ENCODE measurements at regions not wholly inside any gene's neighbourhood (a gene's known extent, or its start where the extent isn't known, plus 50 kb on each side); places are given as distances from the start of the nearest gene placed in this dataset.

DNA sequence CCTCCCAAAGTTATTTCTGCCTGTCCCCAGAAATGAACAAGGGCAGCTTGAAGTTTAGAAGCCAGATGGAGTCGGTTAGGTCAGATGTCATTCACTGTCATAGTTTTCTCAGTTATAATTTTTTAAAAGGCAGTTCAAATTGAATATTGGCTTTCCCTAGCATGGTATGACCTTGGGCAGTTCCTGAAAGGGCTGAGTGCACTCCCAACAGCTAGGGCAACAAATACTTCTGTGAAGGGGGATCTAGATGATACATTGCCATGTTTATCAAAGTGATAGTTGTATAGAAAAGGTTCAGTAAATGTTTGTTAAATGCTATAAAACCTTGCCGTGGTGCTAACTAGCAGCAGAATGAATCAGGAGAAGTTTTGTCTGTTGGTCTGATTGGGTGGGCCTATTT lies 938.1 kb upstream of the GRIA3 start:
- no peaks in the 10 kb centered on the region for H3K36me3 ChIP-seq (ENCODE audit: control insufficient read depth in 2 of 2, extremely low read depth in 1 of 2, insufficient read depth in 2 of 2, low read length in 2 of 2)
- no peaks in the 10 kb centered on the region for H3K4me1 ChIP-seq (ENCODE audit: control insufficient read depth, extremely low read depth, insufficient read depth, low read length)
- H3K27ac ChIP-seq (ENCODE audit: control insufficient read depth, insufficient read depth, low read length), result no peak overlapping the region
- no peaks in the 10 kb centered on the region for H4K20me1 ChIP-seq (ENCODE audit: control insufficient read depth, extremely low read depth, insufficient read depth, low read length)
- H3K9me3 ChIP-seq (ENCODE audit: control insufficient read depth, low read depth, low read length), result no peaks in the 10 kb centered on the region
- no peak overlapping the region for H2AFZ ChIP-seq (ENCODE audit: control insufficient read depth, low read length)
- no peaks in the 10 kb centered on the region for H3K9me1 ChIP-seq (ENCODE audit: control insufficient read depth, extremely low read depth, insufficient read depth, low read length)
- no peak overlapping the region for H3K4me3 ChIP-seq (ENCODE audit: control insufficient read depth in 2 of 3, extremely low read depth in 1 of 3, insufficient read depth in 2 of 3, low read depth in 1 of 3, low read length in 3 of 3)
- no peak for TF ChIP-seq EZH2 (IDR thresholded peaks at IDR 0.05; ENCODE audit: low read length)
- TF ChIP-seq, protein P1, sequence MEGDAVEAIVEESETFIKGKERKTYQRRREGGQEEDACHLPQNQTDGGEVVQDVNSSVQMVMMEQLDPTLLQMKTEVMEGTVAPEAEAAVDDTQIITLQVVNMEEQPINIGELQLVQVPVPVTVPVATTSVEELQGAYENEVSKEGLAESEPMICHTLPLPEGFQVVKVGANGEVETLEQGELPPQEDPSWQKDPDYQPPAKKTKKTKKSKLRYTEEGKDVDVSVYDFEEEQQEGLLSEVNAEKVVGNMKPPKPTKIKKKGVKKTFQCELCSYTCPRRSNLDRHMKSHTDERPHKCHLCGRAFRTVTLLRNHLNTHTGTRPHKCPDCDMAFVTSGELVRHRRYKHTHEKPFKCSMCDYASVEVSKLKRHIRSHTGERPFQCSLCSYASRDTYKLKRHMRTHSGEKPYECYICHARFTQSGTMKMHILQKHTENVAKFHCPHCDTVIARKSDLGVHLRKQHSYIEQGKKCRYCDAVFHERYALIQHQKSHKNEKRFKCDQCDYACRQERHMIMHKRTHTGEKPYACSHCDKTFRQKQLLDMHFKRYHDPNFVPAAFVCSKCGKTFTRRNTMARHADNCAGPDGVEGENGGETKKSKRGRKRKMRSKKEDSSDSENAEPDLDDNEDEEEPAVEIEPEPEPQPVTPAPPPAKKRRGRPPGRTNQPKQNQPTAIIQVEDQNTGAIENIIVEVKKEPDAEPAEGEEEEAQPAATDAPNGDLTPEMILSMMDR (optimal IDR thresholded peaks at IDR 0.05 in 1 of 3, IDR thresholded peaks at IDR 0.05 in 1 of 3, conservative IDR thresholded peaks at IDR 0.05 in 1 of 3; ENCODE audit: extremely low read depth in 1 of 3, insufficient read depth in 2 of 3, low read length in 3 of 3), result no peak
- H3K9ac ChIP-seq (ENCODE audit: control insufficient read depth, extremely low read depth, insufficient read depth, low read length), result no peak overlapping the region
- no peak overlapping the region for H3K4me2 ChIP-seq (ENCODE audit: control insufficient read depth, extremely low read depth, insufficient read depth, low read depth, low read length)
- FAIRE-seq (no peak), DNase-seq (ENCODE audit: low read depth, low spot score) (no peak)
- dilution Hi-C loops (cut with MboI; ENCODE audit: extremely low pct_ligation_motif_present, low sequenced_read_pairs), result no loop called here
- no peaks in the 10 kb centered on the region for H3K27me3 ChIP-seq (ENCODE audit: control insufficient read depth, extremely low read depth, insufficient read depth, low read length)
- H3K79me2 ChIP-seq (ENCODE audit: control insufficient read depth, insufficient read depth, low read length), result no peaks in the 10 kb centered on the region

DNA sequence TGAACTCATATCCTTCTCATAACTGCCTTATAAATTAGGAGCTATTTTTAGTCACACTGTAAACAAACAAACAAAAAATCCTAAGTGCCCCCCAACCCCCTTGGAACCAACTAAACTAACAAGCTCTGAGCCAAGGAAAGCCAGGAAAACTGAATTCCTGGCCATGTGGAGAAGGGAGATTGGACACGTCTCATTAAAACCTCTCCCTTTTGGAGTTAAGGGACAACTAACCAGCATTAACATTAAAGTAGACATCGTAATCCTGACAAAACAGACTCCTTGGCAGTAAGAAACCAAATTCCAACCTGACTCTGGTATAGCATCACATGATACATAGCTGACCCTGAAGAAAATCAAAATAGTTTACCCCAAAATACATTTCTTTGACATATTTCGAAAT lies 937.1 kb upstream of the GRIA3 start:
- no peaks in the 10 kb centered on the region for H3K4me1 ChIP-seq (ENCODE audit: control insufficient read depth, extremely low read depth, insufficient read depth, low read length)
- DNase-seq (ENCODE audit: low read depth, low spot score), result no peak
- no peak for FAIRE-seq
- H3K9me1 ChIP-seq (ENCODE audit: control insufficient read depth, extremely low read depth, insufficient read depth, low read length), result no peaks in the 10 kb centered on the region
- no peak overlapping the region for H2AFZ ChIP-seq (ENCODE audit: control insufficient read depth, low read length)
- no peaks in the 10 kb centered on the region for H3K36me3 ChIP-seq (ENCODE audit: control insufficient read depth in 2 of 2, extremely low read depth in 1 of 2, insufficient read depth in 2 of 2, low read length in 2 of 2)
- no peaks in the 10 kb centered on the region for H3K27me3 ChIP-seq (ENCODE audit: control insufficient read depth, extremely low read depth, insufficient read depth, low read length)
- dilution Hi-C loops (cut with MboI; ENCODE audit: extremely low pct_ligation_motif_present, low sequenced_read_pairs), result no loop called here
- H3K4me3 ChIP-seq (ENCODE audit: control insufficient read depth in 2 of 3, extremely low read depth in 1 of 3, insufficient read depth in 2 of 3, low read depth in 1 of 3, low read length in 3 of 3), result no peak overlapping the region
- no peak overlapping the region for H3K4me2 ChIP-seq (ENCODE audit: control insufficient read depth, extremely low read depth, insufficient read depth, low read depth, low read length)
- no peaks in the 10 kb centered on the region for H3K9me3 ChIP-seq (ENCODE audit: control insufficient read depth, low read depth, low read length)
- TF ChIP-seq, protein P1 (optimal IDR thresholded peaks at IDR 0.05 in 1 of 3, IDR thresholded peaks at IDR 0.05 in 1 of 3, conservative IDR thresholded peaks at IDR 0.05 in 1 of 3; ENCODE audit: extremely low read depth in 1 of 3, insufficient read depth in 2 of 3, low read length in 3 of 3), result no peak
- TF ChIP-seq EZH2 (IDR thresholded peaks at IDR 0.05; ENCODE audit: low read length), result no peak
- H3K27ac ChIP-seq (ENCODE audit: control insufficient read depth, insufficient read depth, low read length), result no peak overlapping the region
- no peaks in the 10 kb centered on the region for H4K20me1 ChIP-seq (ENCODE audit: control insufficient read depth, extremely low read depth, insufficient read depth, low read length)
- no peaks in the 10 kb centered on the region for H3K79me2 ChIP-seq (ENCODE audit: control insufficient read depth, insufficient read depth, low read length)
- no peak overlapping the region for H3K9ac ChIP-seq (ENCODE audit: control insufficient read depth, extremely low read depth, insufficient read depth, low read length)

Data from keratinocyte (primary cell).